ENCODE measurements at regions not wholly inside any gene's neighbourhood (a gene's known extent, or its start where the extent isn't known, plus 50 kb on each side); places are given as distances from the start of the nearest gene placed in this dataset.

DNA sequence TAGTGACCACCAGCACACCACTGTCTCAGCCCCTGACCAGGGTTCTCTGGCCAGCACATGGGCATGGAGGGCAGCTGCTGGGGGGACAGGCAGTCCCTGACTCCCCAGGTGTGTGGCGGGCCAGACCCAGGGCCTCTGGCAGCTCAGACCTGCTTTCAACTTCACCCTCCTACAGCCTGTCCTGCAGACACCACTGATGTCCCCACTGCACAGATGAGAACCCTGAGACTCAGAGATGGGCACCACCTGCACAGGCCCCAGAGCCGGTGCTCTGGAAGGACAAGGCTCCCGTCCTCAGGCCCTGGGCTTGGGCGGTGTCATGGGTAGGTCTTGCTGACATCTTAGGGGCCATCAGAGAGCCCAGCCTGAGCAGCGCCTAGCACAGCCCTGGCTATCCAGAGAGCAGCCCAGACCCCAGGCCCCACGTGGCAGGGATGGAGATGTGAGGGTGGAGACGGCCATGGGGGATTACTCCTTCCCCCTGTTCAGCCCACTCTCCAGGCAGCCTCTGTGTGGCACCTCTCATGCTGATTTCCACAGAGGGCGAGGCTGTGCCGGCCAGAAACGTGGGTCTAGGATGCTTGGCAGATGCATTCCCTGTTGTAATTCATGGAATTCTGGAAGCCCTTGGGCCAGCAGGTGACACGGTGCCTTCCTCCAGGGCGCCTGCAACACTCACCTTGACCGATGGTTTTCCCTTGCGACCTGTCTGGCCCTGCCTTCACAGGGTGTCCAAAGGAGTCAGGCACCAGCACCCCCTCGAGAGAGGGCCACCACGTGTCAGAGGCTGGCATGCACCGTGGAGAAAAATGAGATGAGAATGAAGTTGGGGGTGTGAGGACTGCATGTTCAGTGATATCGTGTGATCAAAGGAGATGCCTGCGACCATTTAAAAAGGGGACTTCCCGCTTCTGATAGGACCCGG lies 61.2 kb upstream of the GLI2 start:
- no peak overlapping the region for H3K4me3 Mint-ChIP-seq
- H3K4me1 Mint-ChIP-seq (ENCODE audit: low read depth): no peaks in the 10 kb centered on the region
- no peaks in the 10 kb centered on the region for H3K9me3 Mint-ChIP-seq
- H3K36me3 Mint-ChIP-seq (ENCODE audit: low read depth): no peaks in the 10 kb centered on the region
- H3K27me3 Mint-ChIP-seq (ENCODE audit: low read depth): peaks cover 22% of the 10 kb centered on the region
- no peak overlapping the region for H3K27ac Mint-ChIP-seq

DNA sequence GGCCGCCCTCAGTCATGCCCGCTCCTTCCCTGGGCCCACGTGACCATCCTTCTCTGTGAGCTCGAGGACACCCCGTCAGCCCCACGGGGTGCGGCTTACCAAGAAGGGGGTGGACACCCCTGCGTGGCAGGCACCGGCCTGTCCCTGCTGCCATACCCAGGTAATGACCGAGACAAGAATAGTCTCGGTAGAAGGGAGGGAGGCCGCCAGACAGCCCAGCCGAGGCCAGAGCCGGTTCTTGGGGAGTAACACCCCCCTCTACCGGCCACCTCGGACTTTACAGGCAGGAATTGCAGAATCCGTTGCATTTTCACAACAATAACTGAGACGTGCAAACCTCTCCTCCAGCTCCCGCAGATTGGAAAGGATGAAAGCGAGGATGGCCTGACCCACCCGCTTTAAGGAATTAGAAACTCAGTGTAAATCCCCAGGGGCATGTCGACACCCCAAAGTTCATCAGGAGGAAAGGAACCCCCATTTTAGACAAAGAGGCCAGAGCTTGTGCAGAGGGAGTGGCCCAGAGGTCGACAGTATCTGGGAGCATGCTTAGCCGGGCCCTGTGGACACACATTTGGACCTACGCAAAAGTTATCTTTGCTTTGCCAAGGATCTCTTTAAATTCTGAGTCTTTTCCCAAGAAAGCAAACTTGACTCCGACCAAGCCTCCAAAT lies 60.1 kb upstream of the GLI2 start:
- Mint-ChIP-seq H3K27ac (no peak overlapping the region), H3K36me3 (ENCODE audit: low read depth) (no peaks in the 10 kb centered on the region), H3K4me3 (no peak overlapping the region), H3K9me3 (no peaks in the 10 kb centered on the region), H3K4me1 (ENCODE audit: low read depth) (peaks cover 2% of the 10 kb centered on the region), H3K27me3 (ENCODE audit: low read depth) (peaks cover 17% of the 10 kb centered on the region)

DNA sequence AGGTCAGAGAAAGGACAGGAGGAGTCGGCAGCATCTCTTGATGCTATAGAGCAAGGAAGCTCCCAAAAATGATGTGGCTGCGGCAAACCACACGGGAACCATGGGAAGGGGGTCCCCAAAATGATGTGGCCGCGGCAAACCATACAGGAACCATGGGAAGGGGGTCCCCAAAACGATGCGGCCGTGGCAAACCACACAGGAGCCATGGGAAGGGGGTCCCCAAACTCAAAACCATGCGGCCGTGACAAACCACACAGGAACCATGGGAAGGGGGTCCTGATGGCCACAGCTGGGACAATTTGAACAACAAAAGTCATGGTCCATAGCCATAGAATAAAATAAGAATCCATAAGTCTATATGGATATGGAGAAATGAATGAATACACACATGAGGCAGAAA lies 58.4 kb upstream of the GLI2 start:
- Mint-ChIP-seq H3K27ac (no peak overlapping the region), H3K4me1 (ENCODE audit: low read depth) (peaks cover 2% of the 10 kb centered on the region), H3K36me3 (ENCODE audit: low read depth) (no peaks in the 10 kb centered on the region), H3K27me3 (ENCODE audit: low read depth) (peaks cover 17% of the 10 kb centered on the region), H3K4me3 (no peak overlapping the region), H3K9me3 (no peaks in the 10 kb centered on the region)

DNA sequence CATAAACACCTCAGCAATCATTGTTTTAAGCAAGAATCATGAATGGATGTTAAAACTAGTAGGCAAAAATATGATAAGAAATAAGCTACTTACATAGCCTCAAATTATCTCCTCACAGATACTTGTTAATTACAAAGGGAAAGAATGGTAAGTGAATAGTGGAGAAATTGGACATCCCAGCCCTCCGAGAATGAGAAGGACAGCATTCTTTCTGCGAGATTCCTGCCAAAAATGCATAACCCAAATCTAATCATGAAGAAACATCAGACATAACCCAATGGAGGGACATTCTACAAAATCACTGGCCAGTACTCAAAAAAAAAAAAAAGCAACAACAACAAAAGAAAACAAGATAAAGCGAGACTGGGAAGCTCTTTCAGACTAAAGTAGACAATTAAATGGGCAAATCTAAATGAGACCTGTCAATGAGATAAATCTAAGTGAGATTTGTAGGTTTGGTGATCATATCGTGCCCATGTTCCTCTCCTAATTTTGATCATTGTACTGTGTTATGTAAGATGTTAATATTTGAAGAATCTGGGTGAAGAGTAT lies 57.9 kb upstream of the GLI2 start:
- H3K9me3 Mint-ChIP-seq: no peaks in the 10 kb centered on the region
- no peaks in the 10 kb centered on the region for H3K36me3 Mint-ChIP-seq (ENCODE audit: low read depth)
- H3K27me3 Mint-ChIP-seq (ENCODE audit: low read depth): peaks cover 17% of the 10 kb centered on the region
- no peak overlapping the region for H3K4me3 Mint-ChIP-seq
- no peak overlapping the region for H3K27ac Mint-ChIP-seq
- peaks cover 2% of the 10 kb centered on the region for H3K4me1 Mint-ChIP-seq (ENCODE audit: low read depth)

DNA sequence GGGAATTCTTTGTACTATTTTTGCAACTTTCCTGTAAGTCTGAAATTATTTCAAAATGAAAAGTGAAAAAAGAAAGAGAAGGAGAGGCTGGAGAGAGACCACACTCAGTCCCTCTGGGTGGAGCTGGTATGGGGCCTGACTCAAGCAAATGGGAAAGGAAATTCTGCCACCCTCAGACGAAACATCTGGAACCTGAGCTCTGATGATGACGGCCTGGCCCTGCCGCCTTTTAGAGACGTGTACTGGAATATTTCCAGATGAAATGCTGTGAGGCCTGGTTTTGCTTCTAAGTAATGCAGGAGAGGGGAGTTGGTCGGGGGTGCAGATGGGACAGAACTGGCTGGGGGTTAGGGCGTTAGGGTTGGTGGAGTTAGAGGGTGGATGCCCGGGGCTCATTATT lies 57.4 kb upstream of the GLI2 start:
- Mint-ChIP-seq H3K36me3 (ENCODE audit: low read depth) (no peaks in the 10 kb centered on the region), H3K4me1 (ENCODE audit: low read depth) (peaks cover 2% of the 10 kb centered on the region), H3K9me3 (no peaks in the 10 kb centered on the region), H3K27me3 (ENCODE audit: low read depth) (peaks cover 19% of the 10 kb centered on the region), H3K27ac (no peak overlapping the region), H3K4me3 (no peak overlapping the region)

DNA sequence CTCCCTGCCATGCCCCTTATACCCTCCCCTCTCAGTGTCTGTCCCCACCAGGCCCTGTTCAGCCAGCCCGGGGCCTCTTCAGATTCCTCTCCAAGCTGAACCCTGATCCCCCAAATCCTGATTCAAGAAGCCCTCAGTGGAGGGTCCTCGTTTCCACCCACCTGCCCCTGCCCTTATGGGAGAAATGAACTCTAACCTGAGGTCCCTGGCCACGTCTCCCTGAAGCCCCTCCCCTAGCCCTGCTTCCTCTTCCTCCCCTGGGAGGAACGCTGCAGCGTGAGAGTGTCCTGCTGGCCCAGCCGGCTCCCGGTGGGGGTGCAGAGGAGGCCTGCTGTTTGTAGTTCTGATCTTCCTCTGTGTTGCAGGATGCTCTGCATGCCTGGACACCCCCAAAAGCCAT lies 56.7 kb upstream of the GLI2 start:
- Mint-ChIP-seq H3K27me3 (ENCODE audit: low read depth) (peaks cover 20% of the 10 kb centered on the region), H3K36me3 (ENCODE audit: low read depth) (no peaks in the 10 kb centered on the region), H3K4me3 (no peak overlapping the region), H3K27ac (no peak overlapping the region), H3K9me3 (no peaks in the 10 kb centered on the region), H3K4me1 (ENCODE audit: low read depth) (peaks cover 2% of the 10 kb centered on the region)

DNA sequence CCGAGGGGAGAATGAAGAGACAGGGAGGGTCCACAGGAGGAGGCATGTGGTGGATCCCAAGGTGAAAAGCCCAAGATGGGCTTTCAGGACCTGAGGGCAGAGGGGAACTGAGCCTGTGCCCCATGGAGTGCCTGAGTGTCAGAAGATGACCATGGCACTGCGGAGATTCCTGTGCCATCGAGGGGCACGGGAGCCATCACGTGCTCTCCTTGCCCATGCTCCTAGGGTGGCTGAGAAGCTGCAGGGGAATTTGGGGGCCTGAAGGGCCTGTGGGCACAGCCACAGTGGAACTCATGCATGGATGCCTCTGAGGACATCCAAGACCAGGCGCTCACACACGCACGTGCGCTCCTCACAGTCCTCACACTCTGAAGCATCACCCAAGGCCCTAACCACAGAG lies 56.1 kb upstream of the GLI2 start:
- no peak overlapping the region for H3K4me3 Mint-ChIP-seq
- no peaks in the 10 kb centered on the region for H3K36me3 Mint-ChIP-seq (ENCODE audit: low read depth)
- H3K9me3 Mint-ChIP-seq: no peaks in the 10 kb centered on the region
- peaks cover 2% of the 10 kb centered on the region for H3K4me1 Mint-ChIP-seq (ENCODE audit: low read depth)
- peaks cover 20% of the 10 kb centered on the region for H3K27me3 Mint-ChIP-seq (ENCODE audit: low read depth)
- no peak overlapping the region for H3K27ac Mint-ChIP-seq

DNA sequence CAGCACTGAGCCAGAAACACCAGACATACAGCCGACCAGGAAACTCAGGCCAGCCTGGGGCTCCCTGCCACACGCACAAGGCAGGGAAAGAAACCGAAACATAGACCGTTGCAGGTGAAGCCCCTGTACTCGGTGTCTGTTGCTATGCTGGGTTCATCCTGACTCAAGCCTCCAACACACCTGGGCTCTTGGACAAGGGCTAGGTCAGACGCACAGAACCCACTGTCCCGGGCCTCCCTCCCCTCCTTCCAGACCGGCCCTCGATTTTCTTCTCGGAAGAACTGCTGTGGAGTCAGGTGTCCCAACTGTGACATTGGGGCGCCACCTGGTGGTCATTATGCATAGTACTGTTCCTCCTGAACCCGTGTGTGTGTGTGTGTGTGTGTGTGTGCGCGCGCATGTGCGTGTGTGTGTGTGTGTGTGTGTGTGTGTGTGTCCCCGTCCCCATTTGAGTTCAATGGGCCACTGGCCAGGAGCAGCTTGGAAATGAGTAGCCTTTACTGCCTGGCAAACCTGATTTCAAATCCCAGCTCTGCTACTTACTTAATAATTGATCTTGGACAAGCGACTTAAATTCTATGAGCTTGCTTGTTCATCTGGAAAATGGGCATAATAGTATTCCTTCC lies 55.4 kb upstream of the GLI2 start:
- no peak overlapping the region for H3K4me3 Mint-ChIP-seq
- H3K9me3 Mint-ChIP-seq: no peaks in the 10 kb centered on the region
- H3K36me3 Mint-ChIP-seq (ENCODE audit: low read depth): no peaks in the 10 kb centered on the region
- H3K27ac Mint-ChIP-seq: no peak overlapping the region
- H3K27me3 Mint-ChIP-seq (ENCODE audit: low read depth): peaks cover 20% of the 10 kb centered on the region
- H3K4me1 Mint-ChIP-seq (ENCODE audit: low read depth): peaks cover 2% of the 10 kb centered on the region

DNA sequence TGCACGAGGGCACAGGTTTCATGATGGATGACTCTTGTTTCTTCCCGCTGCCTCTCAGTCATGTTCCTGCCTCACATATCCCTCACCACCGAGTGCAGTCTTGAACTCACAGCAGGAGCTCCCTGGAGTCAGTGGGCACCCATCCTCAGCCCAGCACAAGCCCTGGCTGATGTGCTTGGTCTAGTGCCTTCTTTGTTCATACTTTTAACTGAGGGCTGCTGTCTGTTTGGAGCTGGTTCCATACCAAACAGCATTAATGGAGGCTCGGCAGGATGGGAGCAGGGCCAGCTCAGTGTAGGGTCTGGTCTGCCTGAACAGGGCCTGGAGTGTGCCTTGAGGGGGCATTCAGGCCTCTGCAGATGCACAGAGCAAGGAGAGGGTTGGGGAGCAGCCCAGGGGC lies 54.5 kb upstream of the GLI2 start:
- H3K4me3 Mint-ChIP-seq: no peak overlapping the region
- peaks cover 15% of the 10 kb centered on the region for H3K27me3 Mint-ChIP-seq (ENCODE audit: low read depth)
- no peak overlapping the region for H3K27ac Mint-ChIP-seq
- no peaks in the 10 kb centered on the region for H3K9me3 Mint-ChIP-seq
- no peaks in the 10 kb centered on the region for H3K36me3 Mint-ChIP-seq (ENCODE audit: low read depth)
- peaks cover 2% of the 10 kb centered on the region for H3K4me1 Mint-ChIP-seq (ENCODE audit: low read depth)

DNA sequence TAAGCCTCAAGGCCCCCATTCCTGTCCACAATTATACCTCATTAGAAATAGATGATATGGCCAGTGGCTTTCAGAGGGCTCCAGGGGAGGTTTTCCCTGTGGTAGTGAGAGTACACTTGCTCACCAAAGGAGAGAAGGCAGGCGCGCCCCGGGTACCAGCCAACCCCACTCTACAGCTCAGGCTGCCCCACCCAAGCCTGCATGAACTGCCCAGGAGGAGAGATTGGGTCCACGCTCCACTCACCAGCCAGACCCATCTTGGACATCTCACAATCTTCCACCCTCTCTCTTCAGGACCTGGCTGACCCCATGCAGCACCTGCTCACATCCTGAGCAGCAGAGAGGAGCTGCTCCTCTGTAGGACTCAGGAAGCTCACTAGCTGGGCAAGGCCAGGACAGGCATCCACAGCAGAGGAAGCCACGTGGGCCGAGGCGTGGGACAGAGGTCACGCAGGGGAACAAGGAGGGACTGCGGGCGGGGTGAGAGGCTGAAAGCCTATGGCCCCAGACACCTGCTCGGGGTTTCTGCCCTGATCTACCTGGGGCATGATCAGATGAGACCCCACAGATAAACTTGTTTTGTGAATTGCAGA lies 53.9 kb upstream of the GLI2 start:
- Mint-ChIP-seq H3K4me1 (ENCODE audit: low read depth) (peaks cover 2% of the 10 kb centered on the region), H3K27ac (no peak overlapping the region), H3K36me3 (ENCODE audit: low read depth) (no peaks in the 10 kb centered on the region), H3K27me3 (ENCODE audit: low read depth) (peaks cover 13% of the 10 kb centered on the region), H3K4me3 (no peak overlapping the region), H3K9me3 (no peaks in the 10 kb centered on the region)

DNA sequence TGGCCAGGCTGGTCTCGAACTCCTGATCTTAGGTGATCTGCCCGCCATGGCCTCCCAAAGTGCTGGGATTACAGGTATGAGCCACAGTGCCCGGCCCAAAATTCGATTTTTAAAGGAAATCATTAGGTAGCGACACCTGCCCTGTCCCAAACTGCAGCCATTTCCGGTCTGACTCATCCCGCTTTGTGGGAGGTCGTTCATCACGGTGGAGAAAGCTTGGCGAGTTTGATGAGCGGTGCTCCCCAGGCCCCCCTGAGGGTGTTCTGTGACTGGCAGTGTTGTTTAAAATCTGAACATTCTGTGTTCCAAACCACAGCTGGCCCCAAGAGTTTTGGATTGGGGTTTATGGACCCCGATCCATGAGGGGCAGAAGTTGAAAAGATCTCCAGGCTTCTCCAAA lies 53.0 kb upstream of the GLI2 start:
- H3K27me3 Mint-ChIP-seq (ENCODE audit: low read depth): peaks cover 12% of the 10 kb centered on the region
- H3K9me3 Mint-ChIP-seq: no peaks in the 10 kb centered on the region
- peaks cover 2% of the 10 kb centered on the region for H3K4me1 Mint-ChIP-seq (ENCODE audit: low read depth)
- no peak overlapping the region for H3K27ac Mint-ChIP-seq
- H3K4me3 Mint-ChIP-seq: no peak overlapping the region
- no peaks in the 10 kb centered on the region for H3K36me3 Mint-ChIP-seq (ENCODE audit: low read depth)

DNA sequence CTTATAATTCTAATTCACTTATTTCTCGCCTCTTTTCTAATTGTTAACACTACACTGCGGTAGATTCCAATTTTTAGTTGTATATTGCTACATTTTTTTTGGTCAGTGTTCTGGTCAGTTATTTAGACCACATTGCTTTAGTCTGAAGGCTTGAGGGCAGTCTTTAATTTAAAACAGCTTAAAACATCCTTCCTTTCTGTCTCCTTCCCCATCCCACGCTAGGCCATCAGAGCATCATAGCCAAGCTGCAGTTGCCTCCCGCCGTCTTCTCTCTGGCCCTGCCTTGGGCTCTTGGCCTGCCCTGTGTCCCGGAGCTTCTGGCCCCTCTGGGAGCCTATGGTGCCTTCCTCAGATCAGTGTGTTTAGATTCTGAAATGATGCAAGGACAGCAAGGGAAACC lies 52.6 kb upstream of the GLI2 start:
- Mint-ChIP-seq H3K9me3 (no peaks in the 10 kb centered on the region), H3K4me3 (no peak overlapping the region), H3K36me3 (ENCODE audit: low read depth) (no peaks in the 10 kb centered on the region), H3K4me1 (ENCODE audit: low read depth) (peaks cover 2% of the 10 kb centered on the region), H3K27me3 (ENCODE audit: low read depth) (peaks cover 8% of the 10 kb centered on the region), H3K27ac (no peak overlapping the region)

DNA sequence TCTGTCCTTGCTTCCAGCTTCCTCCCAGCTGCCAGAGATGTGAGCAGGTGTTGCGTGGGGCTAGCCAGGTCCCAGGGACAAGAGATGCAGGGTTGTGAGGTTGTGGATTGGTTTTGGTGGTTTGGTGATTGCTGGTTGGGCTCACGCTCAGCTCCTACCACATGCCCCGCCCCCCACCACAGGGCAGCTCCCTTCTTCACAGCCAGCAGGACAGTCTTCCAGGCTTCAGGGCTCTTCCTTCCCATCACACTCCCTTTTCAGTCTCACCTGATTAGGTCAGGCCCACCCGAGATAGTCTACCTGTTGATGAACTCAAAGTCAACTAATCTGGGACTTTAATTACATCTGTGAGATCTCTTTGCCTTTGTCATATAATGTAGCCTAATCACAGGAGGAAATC lies 52.0 kb upstream of the GLI2 start:
- H3K27me3 Mint-ChIP-seq (ENCODE audit: low read depth): peaks cover 3% of the 10 kb centered on the region
- H3K27ac Mint-ChIP-seq: no peak overlapping the region
- H3K36me3 Mint-ChIP-seq (ENCODE audit: low read depth): no peaks in the 10 kb centered on the region
- peaks cover 2% of the 10 kb centered on the region for H3K4me1 Mint-ChIP-seq (ENCODE audit: low read depth)
- no peaks in the 10 kb centered on the region for H3K9me3 Mint-ChIP-seq
- H3K4me3 Mint-ChIP-seq: no peak overlapping the region

DNA sequence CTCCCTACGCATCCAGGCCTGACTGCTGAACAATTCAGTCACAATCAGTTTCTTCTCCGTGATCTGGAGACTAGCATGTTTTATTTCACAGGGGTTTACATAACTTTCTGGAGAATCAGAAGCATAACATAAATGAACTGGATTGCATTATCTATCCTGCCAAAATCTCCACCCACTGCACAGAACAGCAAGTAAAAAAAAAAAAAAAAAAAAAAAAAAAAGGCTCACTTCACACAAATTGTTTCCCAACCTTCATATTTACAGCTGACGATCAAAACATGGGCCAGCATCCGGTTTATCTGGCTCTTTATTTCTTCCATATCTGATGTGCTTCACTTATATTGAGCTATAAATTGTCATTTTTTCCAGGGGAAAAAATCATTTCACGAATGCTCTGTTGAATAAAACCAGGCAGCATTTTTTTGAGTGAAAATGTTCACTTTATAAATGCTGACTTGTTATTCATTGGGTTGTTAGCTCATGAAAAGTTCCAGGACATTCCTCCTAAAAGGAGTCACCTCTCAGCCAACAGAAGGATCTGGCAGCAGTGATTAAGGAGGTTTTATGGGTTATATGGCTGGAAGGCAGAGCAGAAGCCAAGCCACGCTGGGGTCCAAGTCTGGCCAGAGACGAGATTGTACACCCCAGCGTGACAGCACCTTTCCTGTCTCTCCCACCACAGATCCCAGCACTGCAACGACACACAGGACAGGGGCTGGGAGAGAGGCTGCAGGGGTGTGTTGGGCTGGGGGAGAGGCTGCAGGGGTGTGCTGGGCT lies 51.2 kb upstream of the GLI2 start:
- H3K9me3 Mint-ChIP-seq: no peaks in the 10 kb centered on the region
- no peak overlapping the region for H3K27ac Mint-ChIP-seq
- H3K4me3 Mint-ChIP-seq: no peak overlapping the region
- H3K27me3 Mint-ChIP-seq (ENCODE audit: low read depth): peaks cover 6% of the 10 kb centered on the region
- H3K36me3 Mint-ChIP-seq (ENCODE audit: low read depth): no peaks in the 10 kb centered on the region
- H3K4me1 Mint-ChIP-seq (ENCODE audit: low read depth): peaks cover 2% of the 10 kb centered on the region
